ENCODE measurements at regions not wholly inside any gene's neighbourhood (a gene's known extent, or its start where the extent isn't known, plus 50 kb on each side); places are given as distances from the start of the nearest gene placed in this dataset.

DNA sequence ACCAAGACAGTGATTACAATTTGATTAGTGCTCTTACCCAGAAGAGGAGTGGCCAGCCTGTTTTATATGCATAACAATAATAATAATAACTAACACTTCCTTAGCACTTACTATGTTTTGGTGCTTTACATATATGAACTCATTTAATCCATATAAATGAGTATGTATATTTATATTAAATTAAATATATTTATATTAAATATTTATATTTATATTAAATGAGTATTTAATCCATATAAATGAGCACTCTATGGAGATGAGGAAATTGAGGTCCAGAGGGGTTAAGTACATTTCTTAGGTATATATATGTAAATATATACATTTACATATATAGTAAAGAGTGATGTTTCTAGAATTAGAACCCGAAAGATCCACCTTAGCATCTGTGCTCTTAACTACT is 673.9 kb upstream of the ACVR2A start:
- TF ChIP-seq, protein P1, sequence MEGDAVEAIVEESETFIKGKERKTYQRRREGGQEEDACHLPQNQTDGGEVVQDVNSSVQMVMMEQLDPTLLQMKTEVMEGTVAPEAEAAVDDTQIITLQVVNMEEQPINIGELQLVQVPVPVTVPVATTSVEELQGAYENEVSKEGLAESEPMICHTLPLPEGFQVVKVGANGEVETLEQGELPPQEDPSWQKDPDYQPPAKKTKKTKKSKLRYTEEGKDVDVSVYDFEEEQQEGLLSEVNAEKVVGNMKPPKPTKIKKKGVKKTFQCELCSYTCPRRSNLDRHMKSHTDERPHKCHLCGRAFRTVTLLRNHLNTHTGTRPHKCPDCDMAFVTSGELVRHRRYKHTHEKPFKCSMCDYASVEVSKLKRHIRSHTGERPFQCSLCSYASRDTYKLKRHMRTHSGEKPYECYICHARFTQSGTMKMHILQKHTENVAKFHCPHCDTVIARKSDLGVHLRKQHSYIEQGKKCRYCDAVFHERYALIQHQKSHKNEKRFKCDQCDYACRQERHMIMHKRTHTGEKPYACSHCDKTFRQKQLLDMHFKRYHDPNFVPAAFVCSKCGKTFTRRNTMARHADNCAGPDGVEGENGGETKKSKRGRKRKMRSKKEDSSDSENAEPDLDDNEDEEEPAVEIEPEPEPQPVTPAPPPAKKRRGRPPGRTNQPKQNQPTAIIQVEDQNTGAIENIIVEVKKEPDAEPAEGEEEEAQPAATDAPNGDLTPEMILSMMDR (conservative IDR thresholded peaks at IDR 0.05; ENCODE audit: low read depth, low read length), result no peak
- no peak for TF ChIP-seq EZH2 (IDR thresholded peaks at IDR 0.05; ENCODE audit: low read length, unreplicated experiment)
- no peak for TF ChIP-seq EZH2phosphoT487 (IDR thresholded peaks at IDR 0.05; ENCODE audit: borderline replicate concordance, low read length)

Measured in PC-3 (cell line).